IMR-90 (cell line): ENCODE measurements at regions not wholly inside any gene's neighbourhood (a gene's known extent, or its start where the extent isn't known, plus 50 kb on each side); places are given as distances from the start of the nearest gene placed in this dataset.

Experiments used
- ATAC-seq: fragments of 200-7000 bp; cut with Tn5 transposase; 2 replicates; pipeline ENCODE4 v1.9.1; 2020; ENCODE audit warnings: low read depth, mild to moderate bottlenecking, moderate library complexity
- BruUV-seq: library from RNA; stranded (reverse); fragments of 400-500 nt; replicated peaks from 2 replicates; lab custom pipeline; 2021; lab: Mats Ljungman, UMichigan
- CTCF ChIA-PET: fragments of 300-600 bp; formaldehyde crosslinking; extraction: SDS; loops from one replicate; lab custom pipeline; 2021; ENCODE audit warnings: antibody characterized with exemption; lab: Yijun Ruan, JAX
- POLR2A ChIA-PET: fragments of 300-600 bp; sonication (Branson Sonifier 250); formaldehyde crosslinking; loops from one replicate; lab custom pipeline; 2022; ENCODE audit warnings: antibody characterized with exemption; ENCODE audit not compliant: unreplicated experiment; lab: Charles Lee
- DNase-seq: peaks from one replicate; pipeline ENCODE4 v3.0.0; 2013
- H2AFZ ChIP-seq: replicated peaks from 2 replicates; pipeline ENCODE3; 2013; ENCODE audit warnings: low read length, mild to moderate bottlenecking; ENCODE audit not compliant: poor library complexity
- H2AK5ac ChIP-seq: 2 replicates; pipeline ENCODE4 v1.6.1; 2013; ENCODE audit warnings: low read depth, low read length, inconsistent platforms
- H2AK9ac ChIP-seq: replicated peaks from 2 replicates; pipeline ENCODE3; 2013; ENCODE audit warnings: mild to moderate bottlenecking, low read depth, low read length, moderate library complexity; ENCODE audit not compliant: poor library complexity
- H2BK120ac ChIP-seq: 2 replicates; pipeline ENCODE4 v1.6.1; 2013; ENCODE audit warnings: low read depth, low read length, inconsistent platforms
- H2BK15ac ChIP-seq: 3 replicates; pipeline ENCODE4 v1.6.1; 2013; ENCODE audit warnings: low read depth, low read length, inconsistent platforms
- H2BK20ac ChIP-seq: 2 replicates; pipeline ENCODE4 v1.6.1; 2013; ENCODE audit warnings: low read depth, mild to moderate bottlenecking, inconsistent platforms, low read length, moderate library complexity
- H2BK5ac ChIP-seq: 2 replicates; pipeline ENCODE4 v1.6.1; 2013; ENCODE audit warnings: mild to moderate bottlenecking, low read depth, low read length, inconsistent platforms; ENCODE audit not compliant: poor library complexity, severe bottlenecking
- H3K14ac ChIP-seq: replicated peaks from 2 replicates; pipeline ENCODE4 v1.6.1; 2013; ENCODE audit warnings: low read depth, low read length, inconsistent platforms
- H3K18ac ChIP-seq: 2 replicates; pipeline ENCODE4 v1.6.1; 2013; ENCODE audit warnings: low read depth, low read length, control low read depth
- H3K23ac ChIP-seq: 2 replicates; pipeline ENCODE4 v1.6.1; 2013; ENCODE audit warnings: low read depth, low read length, inconsistent platforms
- H3K27ac ChIP-seq: 2 replicates; pipeline ENCODE4 v1.5.1; 2013; ENCODE audit warnings: mild to moderate bottlenecking, control low read depth, low read length; ENCODE audit not compliant: insufficient read depth
- H3K27me3 ChIP-seq: 2 replicates; pipeline ENCODE4 v1.6.1; 2013; ENCODE audit warnings: low read length; ENCODE audit not compliant: control insufficient read depth, insufficient read depth
- H3K36me3 ChIP-seq: 2 replicates; pipeline ENCODE4 v1.6.1; 2013; ENCODE audit warnings: low read length, mixed read lengths; ENCODE audit not compliant: control insufficient read depth, insufficient read depth
- H3K4ac ChIP-seq: 2 replicates; pipeline ENCODE4 v1.6.1; 2013; ENCODE audit warnings: low read depth, low read length, inconsistent platforms
- H3K4me1 ChIP-seq: 2 replicates; pipeline ENCODE4 v1.6.1; 2013; ENCODE audit warnings: low read length, mixed read lengths; ENCODE audit not compliant: control insufficient read depth, insufficient read depth
- H3K4me2 ChIP-seq: 2 replicates; pipeline ENCODE4 v1.6.1; 2013; ENCODE audit warnings: low read depth, mild to moderate bottlenecking, control low read depth, low read length, moderate library complexity
- H3K4me3 ChIP-seq: 2 replicates; pipeline ENCODE4 v1.5.1; 2013; ENCODE audit warnings: low read depth, mild to moderate bottlenecking, control low read depth, low read length, moderate library complexity; ENCODE audit not compliant: insufficient read depth
- H3K56ac ChIP-seq: 2 replicates; pipeline ENCODE4 v1.6.1; 2013; ENCODE audit warnings: low read length, inconsistent platforms; ENCODE audit not compliant: insufficient read depth; ENCODE audit errors: extremely low read depth
- H3K79me1 ChIP-seq, 2 experiments: 2 replicates each; pipeline ENCODE4 v1.6.1; 2013; ENCODE audit warnings: low read length in 2 of 2, inconsistent platforms in 1 of 2, low read depth in 1 of 2
- H3K9ac ChIP-seq: 2 replicates; pipeline ENCODE4 v1.6.1; 2013; ENCODE audit warnings: low read depth, low read length, control low read depth
- H3K9me1 ChIP-seq: 2 replicates; pipeline ENCODE4 v1.6.1; 2013; ENCODE audit warnings: low read length, inconsistent platforms; ENCODE audit not compliant: insufficient read depth
- H3K9me3 ChIP-seq: 2 replicates; pipeline ENCODE4 v1.6.1; 2013; ENCODE audit warnings: low read length; ENCODE audit not compliant: control insufficient read depth, insufficient read depth
- H4K20me1 ChIP-seq: 2 replicates; pipeline ENCODE4 v1.6.1; 2013; ENCODE audit warnings: low read length, inconsistent platforms; ENCODE audit not compliant: insufficient read depth
- H4K5ac ChIP-seq: 2 replicates; pipeline ENCODE4 v1.6.1; 2013; ENCODE audit warnings: mild to moderate bottlenecking, low read depth, low read length, control low read depth
- H4K8ac ChIP-seq, 2 experiments: 2 replicates each; pipeline ENCODE4 v1.6.1; 2013; ENCODE audit warnings: low read depth in 2 of 2, low read length in 2 of 2, control low read depth in 1 of 2, inconsistent platforms in 1 of 2
- H4K91ac ChIP-seq: 2 replicates; pipeline ENCODE4 v1.6.1; 2013; ENCODE audit warnings: low read depth, low read length, inconsistent platforms; ENCODE audit not compliant: insufficient read depth
- BHLHE40 ChIP-seq: fragments of 150-350 bp; IDR thresholded peaks from 2 replicates; pipeline ENCODE4 v1.6.1; 2016; ENCODE audit warnings: mild to moderate bottlenecking, low read depth, low read length
- CEBPB ChIP-seq: IDR thresholded peaks from 2 replicates; pipeline ENCODE4 v1.6.1; 2012; ENCODE audit warnings: low read depth, low read length, improper control_type of control experiment
- ELK1 ChIP-seq: fragments of 150-350 bp; IDR thresholded peaks from 2 replicates; pipeline ENCODE4 v1.6.1; 2016; ENCODE audit warnings: low read depth, mild to moderate bottlenecking, low read length, moderate library complexity, borderline replicate concordance
- MXI1 ChIP-seq: IDR thresholded peaks from 2 replicates; pipeline ENCODE4 v1.6.1; 2012; ENCODE audit warnings: low read depth, mild to moderate bottlenecking, low read length, moderate library complexity, borderline replicate concordance
- RCOR1 ChIP-seq: IDR thresholded peaks from 2 replicates; pipeline ENCODE4 v1.6.1; 2012; ENCODE audit warnings: mild to moderate bottlenecking, low read length, improper control_type of control experiment; ENCODE audit not compliant: insufficient replicate concordance
- RFX5 ChIP-seq: IDR thresholded peaks from 2 replicates; pipeline ENCODE4 v1.8.0; 2012; ENCODE audit warnings: low read depth, mild to moderate bottlenecking, low read length, moderate library complexity
- SMC3 ChIP-seq: fragments of 150-350 bp; IDR thresholded peaks from 2 replicates; pipeline ENCODE4 v1.6.1; 2016; ENCODE audit warnings: low read depth, mild to moderate bottlenecking, antibody characterized with exemption, low read length, moderate library complexity
- WGBS, 2 experiments: methylation state at CpG; one replicate each; pipeline versions ENCODE4 v1.1.5 to v1.1.7; 2013; ENCODE audit warnings: missing lambda C conversion rate in 2 of 2; ENCODE audit not compliant: insufficient read length in 1 of 2; ENCODE audit errors: extremely low coverage in 2 of 2; 5-methylcytosine and 5-hydroxymethylcytosine counted together
- dilution Hi-C: fragments of 300-500 bp; cut with HindIII; formaldehyde crosslinking; loops from one replicate; pipeline ENCODE4 v1.14.3; 2018; ENCODE audit warnings: low sequenced_read_pairs; ENCODE audit not compliant: unreplicated experiment
- in situ Hi-C: fragments of 300-500 bp; cut with MboI; formaldehyde crosslinking; loops from 3 replicates; pipeline ENCODE4 v1.14.3; 2019; ENCODE audit warnings: low sequenced_read_pairs, inconsistent platforms, mixed read lengths
- intact Hi-C: fragments of 100-400 bp; cut with micrococcal nuclease; formaldehyde crosslinking; loops from 2 replicates; pipeline ENCODE4 v1.10.0; 2022

DNA sequence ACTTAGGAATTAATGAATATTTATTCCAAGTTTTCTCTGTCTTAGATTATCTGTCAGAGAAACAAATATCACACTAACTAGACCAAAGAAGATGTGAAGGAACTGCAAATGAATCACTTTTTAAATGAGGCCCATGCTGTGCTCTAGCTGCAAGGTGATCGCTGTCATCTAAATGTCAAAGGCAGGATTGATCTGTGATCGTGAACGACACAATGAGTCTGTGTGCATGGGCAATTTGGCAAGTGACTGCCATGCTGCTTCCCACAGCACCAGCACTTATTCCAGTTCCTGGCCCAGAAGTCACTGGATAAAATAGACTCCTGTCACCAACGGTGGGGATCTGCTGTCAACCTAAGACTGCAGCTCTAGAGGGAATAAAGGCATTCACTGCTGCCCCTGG is 141.2 kb downstream of the TRIM36 start:
- H3K4me2 ChIP-seq, result no peak overlapping the region
- BruUV-seq, result no TSS peak
- H3K56ac ChIP-seq, result no peak overlapping the region
- intact Hi-C loops, result no loop called here
- H4K91ac ChIP-seq, result no peak overlapping the region
- no peaks in the 10 kb centered on the region for H3K36me3 ChIP-seq
- H3K4me3 ChIP-seq, result no peak overlapping the region
- in situ Hi-C loops, result no loop called here
- no peak overlapping the region for H3K4ac ChIP-seq
- no peak overlapping the region for H3K14ac ChIP-seq
- no peak overlapping the region for H2BK5ac ChIP-seq
- H3K27ac ChIP-seq, result no peak overlapping the region
- 25% methylated on average over 2 of the region's 4 CpGs; no CpG with 5 or more reads in 1 of the 2 experiments for WGBS, 2 experiments
- H2AK9ac ChIP-seq, result no peak overlapping the region
- no peak overlapping the region for H2BK120ac ChIP-seq
- ATAC-seq (no peak), DNase-seq (no peak)
- no peak overlapping the region for H3K18ac ChIP-seq
- no peak overlapping the region for H2BK15ac ChIP-seq
- no peaks in the 10 kb centered on the region for H3K9me3 ChIP-seq
- H4K5ac ChIP-seq, result no peak overlapping the region
- dilution Hi-C loops, result no loop called here
- no peak overlapping the region for H4K8ac ChIP-seq
- H2BK20ac ChIP-seq, result no peak overlapping the region
- H3K4me1 ChIP-seq, result no peaks in the 10 kb centered on the region
- H3K23ac ChIP-seq, result no peak overlapping the region
- H2AK5ac ChIP-seq, result no peak overlapping the region
- H3K79me1 ChIP-seq, result no peaks in the 10 kb centered on the region
- no peaks in the 10 kb centered on the region for H4K20me1 ChIP-seq
- H3K27me3 ChIP-seq, result no peaks in the 10 kb centered on the region
- ChIA-PET POLR2A (no interaction called here), CTCF (no interaction called here)
- TF ChIP-seq CEBPB (no peak), ELK1 (no peak), RCOR1 (no peak), RFX5 (no peak), SMC3 (no peak), MXI1 (no peak), BHLHE40 (no peak)
- no peak overlapping the region for H3K9ac ChIP-seq
- no peak overlapping the region for H2AFZ ChIP-seq
- H3K9me1 ChIP-seq, result no peaks in the 10 kb centered on the region
